AG09319 (cell line): ENCODE measurements at regions not wholly inside any gene's neighbourhood (a gene's known extent, or its start where the extent isn't known, plus 50 kb on each side); places are given as distances from the start of the nearest gene placed in this dataset.

ENCODE experiments used
- DNase-seq: peaks from one replicate; pipeline ENCODE4 v3.0.0-alpha.2; 2010; ENCODE audit warnings: low read depth; ENCODE audit errors: extremely low read depth
- CTCF ChIP-seq: IDR thresholded peaks from 2 replicates; pipeline ENCODE4 v1.5.1; 2011; ENCODE audit warnings: low read depth, mild to moderate bottlenecking, inconsistent platforms, low read length, moderate library complexity

GRCh38 chr6:23688650-23689049 is 437.4 kb upstream of the NRSN1 start:
- no peak for DNase-seq

GRCh38 chr6:23690453-23691049 is 435.5 kb upstream of the NRSN1 start:
- no peak for TF ChIP-seq CTCF
- DNase-seq = no peak

More at GRCh38 chr6:23688650-23689049, 437.4 kb upstream of the NRSN1 start:
- TF ChIP-seq CTCF = no peak

- no peak for DNase-seq
- TF ChIP-seq CTCF = no peak
Measured at GRCh38 chr6:23692184-23692583, 433.8 kb upstream of the NRSN1 start.

- TF ChIP-seq CTCF = no peak
- DNase-seq = peak; percentile 7
Measured at GRCh38 chr6:23696992-23697391, 429.0 kb upstream of the NRSN1 start.

GRCh38 chr6:23704479-23705052 is 421.4 kb upstream of the NRSN1 start:
- TF ChIP-seq CTCF = no peak
- no peak for DNase-seq

GRCh38 chr6:23705697-23706096 is 420.3 kb upstream of the NRSN1 start:
- no peak for TF ChIP-seq CTCF
- DNase-seq = no peak

GRCh38 chr6:23712756-23713155 is 413.3 kb upstream of the NRSN1 start:
- TF ChIP-seq CTCF = no peak

More at GRCh38 chr6:23712756-23713155, 413.3 kb upstream of the NRSN1 start:
- DNase-seq = no peak
